GM21447 (cell line): ENCODE measurements at regions not wholly inside any gene's neighbourhood (a gene's known extent, or its start where the extent isn't known, plus 50 kb on each side); places are given as distances from the start of the nearest gene placed in this dataset.

ENCODE experiments used
- ATAC-seq: cut with Tn5 transposase; IDR thresholded peaks from one replicate; pipeline ENCODE4 v1.9.1; 2021; ENCODE audit not compliant: unreplicated experiment

GRCh38 chr13:63026285-63026797, 1610.7 kb upstream of the PCDH20 start:
- ATAC-seq = no peak

- no peak for ATAC-seq
Measured at GRCh38 chr13:63025741-63026140, 1610.1 kb upstream of the PCDH20 start.

- ATAC-seq = no peak
Measured at GRCh38 chr13:63024458-63024857, 1608.8 kb upstream of the PCDH20 start.

- no peak for ATAC-seq
Measured at GRCh38 chr13:63011996-63012395, 1596.3 kb upstream of the PCDH20 start.

- no peak for ATAC-seq
Measured at GRCh38 chr13:63010072-63010658, 1594.5 kb upstream of the PCDH20 start.

- no peak for ATAC-seq
Measured at GRCh38 chr13:63005625-63006024, 1590.0 kb upstream of the PCDH20 start.

GRCh38 chr13:62997696-62998095, 1582.0 kb upstream of the PCDH20 start:
- no peak for ATAC-seq

- no peak for ATAC-seq
Measured at GRCh38 chr13:62997038-62997599, 1581.5 kb upstream of the PCDH20 start.

- ATAC-seq = no peak
Measured at GRCh38 chr13:62973804-62974203, 1558.2 kb upstream of the PCDH20 start.

GRCh38 chr13:62964522-62964921, 1548.9 kb upstream of the PCDH20 start:
- ATAC-seq = no peak

- no peak for ATAC-seq
Measured at GRCh38 chr13:62960723-62961122, 1545.1 kb upstream of the PCDH20 start.

- no peak for ATAC-seq
Measured at GRCh38 chr13:62933809-62934208, 1518.2 kb upstream of the PCDH20 start.

GRCh38 chr13:62932256-62932883, 1516.7 kb upstream of the PCDH20 start:
- no peak for ATAC-seq

- no peak for ATAC-seq
Measured at GRCh38 chr13:62931853-62932252, 1516.2 kb upstream of the PCDH20 start.

GRCh38 chr13:62924395-62924794, 1508.7 kb upstream of the PCDH20 start:
- no peak for ATAC-seq

GRCh38 chr13:62920159-62920558, 1504.5 kb upstream of the PCDH20 start:
- no peak for ATAC-seq

- no peak for ATAC-seq
Measured at GRCh38 chr13:62919491-62919890, 1503.8 kb upstream of the PCDH20 start.

- ATAC-seq = no peak
Measured at GRCh38 chr13:62910541-62911060, 1495.0 kb upstream of the PCDH20 start.

- ATAC-seq = no peak
Measured at GRCh38 chr13:62908321-62908720, 1492.7 kb upstream of the PCDH20 start.

GRCh38 chr13:62906896-62907295, 1491.2 kb upstream of the PCDH20 start:
- ATAC-seq = no peak

- no peak for ATAC-seq
Measured at GRCh38 chr13:62906469-62906868, 1490.8 kb upstream of the PCDH20 start.

GRCh38 chr13:62887046-62887445, 1471.4 kb upstream of the PCDH20 start:
- no peak for ATAC-seq
